ENCODE measurements at regions not wholly inside any gene's neighbourhood (a gene's known extent, or its start where the extent isn't known, plus 50 kb on each side); places are given as distances from the start of the nearest gene placed in this dataset.

DNA sequence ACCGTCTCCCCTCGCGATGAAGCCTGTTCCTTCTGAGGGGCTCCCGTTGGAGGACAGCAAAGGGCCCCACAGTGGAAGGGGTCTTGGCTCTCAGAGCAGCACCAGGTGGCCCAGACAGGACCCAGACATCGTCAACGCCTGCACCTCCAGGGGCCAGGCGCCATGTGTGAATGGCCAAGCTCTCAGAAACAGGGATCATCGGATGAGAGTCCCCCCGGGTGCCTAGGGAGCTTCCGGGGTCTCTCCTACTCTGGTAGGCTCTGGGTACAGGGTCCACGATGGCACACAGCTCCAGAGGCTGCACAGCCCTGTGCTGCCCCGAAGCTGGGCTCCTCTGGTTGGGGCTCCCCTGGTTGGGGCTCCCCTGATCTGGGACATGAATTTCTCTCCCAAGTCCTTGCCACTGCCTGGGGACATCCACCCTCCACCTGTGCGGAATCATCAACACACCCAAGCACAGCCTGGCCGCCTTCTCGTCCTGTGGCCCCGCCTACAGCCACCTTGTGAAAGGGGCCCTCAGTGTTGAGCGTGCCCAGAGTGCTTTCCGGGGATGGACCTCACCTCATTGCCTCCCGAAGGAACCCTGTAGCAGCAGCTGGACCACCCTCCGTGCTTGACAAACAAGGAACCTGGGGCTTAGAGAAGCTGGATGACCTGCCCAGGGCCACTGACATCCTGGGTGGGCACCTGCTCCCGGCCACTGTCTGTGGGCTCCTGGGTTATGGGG lies 929.0 kb downstream of the BRD1 start:
- TF ChIP-seq GATA3 (IDR thresholded peaks at IDR 0.05; ENCODE audit: low read depth, low read length) (no peak), GATA2 (IDR thresholded peaks at IDR 0.05; ENCODE audit: low read depth, low read length) (no peak)

DNA sequence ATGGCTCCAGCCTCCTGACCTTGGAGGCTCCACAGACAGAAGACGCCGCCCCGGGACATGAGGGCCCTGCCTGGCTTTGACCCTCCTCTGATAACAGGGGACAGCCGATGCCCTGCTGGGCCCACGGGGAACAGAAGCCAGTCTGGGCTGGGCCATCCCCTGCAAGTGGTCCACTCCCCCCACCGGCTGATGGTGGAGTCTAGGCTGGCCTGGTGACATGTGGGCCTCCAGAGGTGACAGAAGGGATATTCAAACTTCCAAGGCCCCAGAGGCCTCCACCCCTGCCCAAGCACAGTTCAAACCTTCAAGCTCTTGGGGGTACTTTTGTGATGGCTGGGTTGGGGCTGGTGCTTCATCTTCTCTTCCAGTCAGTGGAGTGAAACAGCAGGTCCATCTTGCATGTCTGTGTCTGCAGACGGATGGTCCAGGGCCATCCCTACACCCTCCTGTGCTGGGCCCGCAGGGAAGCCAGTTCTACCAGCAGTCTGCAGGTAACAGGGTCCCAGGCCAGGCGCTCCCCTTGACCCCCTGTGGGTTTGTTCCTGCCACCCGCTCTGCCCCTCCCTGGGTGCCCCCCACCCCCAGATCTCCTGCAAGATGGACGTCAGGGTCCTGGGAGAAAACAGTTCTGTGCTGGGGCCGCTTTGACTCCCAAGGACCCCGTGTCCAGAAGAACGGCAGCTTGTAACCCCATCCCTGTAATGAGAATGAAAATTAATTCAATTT lies 929.9 kb downstream of the BRD1 start:
- no peak for TF ChIP-seq GATA3 (IDR thresholded peaks at IDR 0.05; ENCODE audit: low read depth, low read length)
- no peak for TF ChIP-seq GATA2 (IDR thresholded peaks at IDR 0.05; ENCODE audit: low read depth, low read length)

DNA sequence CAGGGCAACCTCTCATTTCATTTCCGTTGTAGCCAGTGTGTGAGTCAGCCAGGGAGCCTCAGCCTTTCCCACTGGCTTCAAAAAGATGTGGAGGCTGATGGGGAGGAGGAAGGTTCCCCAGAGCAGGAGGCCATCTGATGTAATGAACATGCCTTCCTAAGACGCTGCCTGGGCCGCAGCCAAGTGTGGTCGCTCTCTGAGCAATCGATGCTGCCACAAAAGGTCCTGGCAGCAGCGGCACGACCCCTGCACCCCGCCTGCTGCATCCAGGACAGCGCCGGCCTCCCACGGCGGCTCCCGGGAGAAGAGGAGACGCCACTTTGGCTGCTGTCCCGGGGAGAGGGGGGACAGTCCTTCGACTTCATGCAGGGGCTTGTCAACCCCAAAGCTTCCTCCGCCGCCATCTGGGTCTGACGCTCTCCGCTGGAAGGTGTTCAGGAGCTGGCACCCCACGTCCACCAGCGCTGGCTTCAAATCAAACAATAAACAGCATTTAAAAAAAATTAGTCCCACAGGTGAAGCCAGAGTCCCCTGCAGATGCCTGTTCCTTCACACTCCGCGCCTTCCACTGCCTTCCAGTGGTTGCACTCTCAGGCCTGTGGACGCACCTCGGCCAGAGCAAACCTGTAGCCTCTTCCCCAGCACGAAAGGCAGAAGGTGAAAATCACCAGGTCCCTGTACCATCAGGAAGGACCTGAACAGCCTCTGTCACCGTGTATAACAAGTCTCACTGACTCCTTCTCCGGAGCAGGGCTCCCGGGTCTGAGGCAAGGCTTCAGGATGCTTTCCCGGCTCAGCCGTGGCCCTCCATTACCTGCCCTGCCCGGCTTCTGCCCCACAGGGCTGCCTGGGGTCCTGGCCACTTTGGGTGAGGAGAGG lies 930.7 kb downstream of the BRD1 start:
- TF ChIP-seq GATA3 (IDR thresholded peaks at IDR 0.05; ENCODE audit: low read depth, low read length) (no peak), GATA2 (IDR thresholded peaks at IDR 0.05; ENCODE audit: low read depth, low read length) (no peak)

DNA sequence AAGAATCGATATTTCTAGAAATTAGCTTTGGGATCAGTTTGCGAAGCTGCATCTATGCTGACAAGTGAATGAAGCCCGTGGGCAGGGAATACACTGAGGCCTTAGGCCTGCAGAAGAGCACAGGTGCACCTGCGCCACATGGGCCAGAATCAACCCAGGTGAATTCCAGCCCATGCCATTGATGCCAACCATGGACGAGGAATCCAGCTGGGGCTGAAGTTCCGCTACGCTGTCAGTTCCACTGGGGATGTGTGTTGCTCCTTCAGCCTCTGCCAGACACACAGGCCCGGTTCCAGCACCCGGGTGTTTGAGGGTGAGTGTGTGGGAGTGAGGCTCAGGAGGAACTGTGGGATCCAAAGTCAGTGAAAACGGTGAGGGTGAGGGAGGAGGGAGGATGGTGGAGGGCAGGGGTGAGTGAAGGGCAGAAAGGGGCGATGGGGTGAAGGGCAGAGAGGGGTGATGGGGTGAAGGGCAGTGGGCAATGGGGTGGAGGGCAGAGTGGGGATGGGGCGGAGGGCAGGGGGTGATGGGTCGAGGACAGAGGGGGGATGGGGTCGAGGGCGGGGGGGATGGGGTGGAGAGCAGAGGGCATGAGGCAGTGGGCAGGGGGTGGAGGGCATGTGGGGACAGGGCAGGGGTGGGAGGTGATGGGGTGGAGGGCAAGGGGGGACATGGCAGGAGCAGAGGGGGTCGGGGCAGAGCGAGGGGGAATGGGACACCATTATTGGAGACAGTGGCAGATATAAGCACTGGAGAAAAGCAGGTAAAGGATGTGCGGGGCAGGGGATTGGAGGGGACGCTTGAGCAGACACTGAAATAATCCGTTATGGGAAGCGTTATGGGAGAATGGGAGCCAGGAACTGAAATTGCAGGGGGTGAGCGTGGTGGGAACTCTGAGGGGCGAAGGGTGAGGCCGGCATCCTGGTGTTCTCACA lies 931.6 kb downstream of the BRD1 start:
- TF ChIP-seq GATA2 (IDR thresholded peaks at IDR 0.05; ENCODE audit: low read depth, low read length) = no peak
- TF ChIP-seq GATA3 (IDR thresholded peaks at IDR 0.05; ENCODE audit: low read depth, low read length) = no peak

DNA sequence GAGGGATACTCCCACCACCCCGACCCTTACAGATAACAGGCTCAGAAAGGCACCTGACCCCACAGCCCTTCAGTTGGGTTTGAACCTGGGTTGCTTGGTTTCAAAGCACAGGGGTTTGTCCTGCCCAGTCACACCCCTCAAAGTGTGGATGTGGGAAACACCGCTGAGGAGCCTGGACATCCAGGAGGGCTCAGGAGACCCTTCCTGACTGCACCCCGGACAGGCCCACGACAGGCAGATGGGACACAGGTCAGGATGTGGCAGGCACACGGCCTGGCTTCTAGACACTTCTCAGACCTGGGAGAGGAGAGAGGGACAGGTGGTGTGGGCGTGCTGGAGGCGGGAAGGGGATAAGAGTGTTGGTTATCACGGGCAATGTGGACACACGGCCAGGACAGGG lies 932.3 kb downstream of the BRD1 start:
- TF ChIP-seq GATA2 (IDR thresholded peaks at IDR 0.05; ENCODE audit: low read depth, low read length) (no peak), GATA3 (IDR thresholded peaks at IDR 0.05; ENCODE audit: low read depth, low read length) (no peak)

DNA sequence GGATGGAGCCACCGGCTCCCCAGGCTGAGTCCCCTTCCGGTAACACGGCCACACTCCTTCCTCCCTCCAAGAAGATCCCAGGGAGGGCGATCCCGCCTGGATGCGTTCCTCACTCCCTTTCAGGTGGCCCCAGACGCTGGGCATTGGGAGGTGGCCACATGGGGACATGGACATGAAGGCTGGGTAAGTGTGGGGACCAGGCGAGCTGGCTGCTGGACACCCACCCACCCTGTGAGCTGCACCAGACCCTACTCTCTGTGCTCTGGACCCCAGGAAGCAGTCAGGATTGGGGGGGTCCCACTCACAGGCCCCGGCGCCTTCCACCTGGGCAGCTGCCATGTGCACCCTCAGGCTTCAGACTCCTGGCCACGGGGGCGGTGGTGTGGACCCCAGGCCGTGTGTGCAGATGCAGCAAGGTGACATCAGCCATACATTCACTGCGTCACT lies 932.8 kb downstream of the BRD1 start:
- no peak for TF ChIP-seq GATA2 (IDR thresholded peaks at IDR 0.05; ENCODE audit: low read depth, low read length)
- TF ChIP-seq GATA3 (IDR thresholded peaks at IDR 0.05; ENCODE audit: low read depth, low read length) = no peak

DNA sequence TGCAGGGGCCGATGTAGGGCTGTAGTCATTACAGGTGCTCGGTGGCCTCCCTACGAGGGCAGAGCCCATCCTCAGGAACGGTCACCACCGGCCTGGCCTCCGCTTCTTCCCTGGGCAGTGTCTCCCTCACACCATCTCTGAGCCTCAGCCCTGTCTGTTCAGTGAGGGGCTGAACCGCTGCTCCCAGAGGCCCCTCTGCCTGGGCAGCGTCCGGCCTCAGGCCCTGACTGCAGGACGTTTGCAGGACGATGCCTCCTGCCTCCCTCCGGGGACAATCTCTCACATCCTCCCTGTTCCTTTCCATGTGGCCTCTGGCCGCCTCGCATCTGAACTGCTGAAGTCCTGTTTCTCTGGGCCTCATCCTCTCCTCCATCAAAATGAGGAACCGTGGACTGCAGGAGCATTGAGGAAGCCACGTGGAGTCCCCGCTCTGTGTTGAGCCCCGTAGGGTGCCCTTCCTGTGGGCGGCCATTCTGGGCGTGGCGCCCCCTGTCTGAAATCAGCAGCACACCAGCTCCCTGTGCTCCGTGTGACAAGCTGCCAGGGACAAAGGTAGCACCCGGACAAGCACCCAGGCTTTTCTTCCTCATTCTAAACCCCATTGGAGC lies 933.5 kb downstream of the BRD1 start:
- no peak for TF ChIP-seq GATA3 (IDR thresholded peaks at IDR 0.05; ENCODE audit: low read depth, low read length)
- TF ChIP-seq GATA2 (IDR thresholded peaks at IDR 0.05; ENCODE audit: low read depth, low read length) = no peak

DNA sequence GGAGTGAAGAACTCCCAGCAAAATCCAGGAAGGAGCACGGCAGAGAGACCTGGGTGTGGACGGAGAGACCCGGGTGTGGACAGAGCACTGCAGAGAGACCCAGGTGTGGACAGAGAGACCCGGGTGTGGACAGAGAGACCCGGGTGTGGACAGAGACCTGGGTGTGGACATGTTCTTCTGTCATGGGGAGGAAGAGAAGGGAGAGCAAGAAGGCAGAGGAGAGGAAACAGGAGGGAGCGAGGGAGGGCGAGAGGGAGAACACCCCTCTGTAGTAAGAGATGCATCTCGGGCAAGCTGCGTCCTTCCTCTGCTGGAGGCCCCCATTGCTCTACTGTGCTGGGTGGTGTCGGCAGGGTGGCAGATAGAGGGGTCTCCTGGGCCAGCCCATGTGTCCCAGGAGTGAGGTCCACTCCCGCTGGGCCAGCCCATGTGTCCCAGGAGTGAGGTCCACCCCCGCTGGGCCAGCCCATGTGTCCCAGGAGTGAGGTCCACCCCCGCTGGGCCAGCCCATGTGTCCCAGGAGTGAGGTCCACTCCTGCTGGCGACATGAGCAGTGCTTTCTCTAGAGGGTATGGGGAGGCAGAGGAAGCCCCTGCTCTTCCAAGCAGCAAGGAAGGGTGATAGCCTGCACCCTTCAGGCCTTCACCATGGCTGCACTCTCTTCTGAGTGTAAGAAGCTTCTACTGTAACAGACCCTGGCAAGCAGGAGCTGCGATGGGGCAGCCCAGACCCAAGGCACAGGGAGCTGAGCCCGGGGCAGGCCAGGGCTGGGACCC lies 934.2 kb downstream of the BRD1 start:
- TF ChIP-seq GATA3 (IDR thresholded peaks at IDR 0.05; ENCODE audit: low read depth, low read length) (no peak), GATA2 (IDR thresholded peaks at IDR 0.05; ENCODE audit: low read depth, low read length) (no peak)

DNA sequence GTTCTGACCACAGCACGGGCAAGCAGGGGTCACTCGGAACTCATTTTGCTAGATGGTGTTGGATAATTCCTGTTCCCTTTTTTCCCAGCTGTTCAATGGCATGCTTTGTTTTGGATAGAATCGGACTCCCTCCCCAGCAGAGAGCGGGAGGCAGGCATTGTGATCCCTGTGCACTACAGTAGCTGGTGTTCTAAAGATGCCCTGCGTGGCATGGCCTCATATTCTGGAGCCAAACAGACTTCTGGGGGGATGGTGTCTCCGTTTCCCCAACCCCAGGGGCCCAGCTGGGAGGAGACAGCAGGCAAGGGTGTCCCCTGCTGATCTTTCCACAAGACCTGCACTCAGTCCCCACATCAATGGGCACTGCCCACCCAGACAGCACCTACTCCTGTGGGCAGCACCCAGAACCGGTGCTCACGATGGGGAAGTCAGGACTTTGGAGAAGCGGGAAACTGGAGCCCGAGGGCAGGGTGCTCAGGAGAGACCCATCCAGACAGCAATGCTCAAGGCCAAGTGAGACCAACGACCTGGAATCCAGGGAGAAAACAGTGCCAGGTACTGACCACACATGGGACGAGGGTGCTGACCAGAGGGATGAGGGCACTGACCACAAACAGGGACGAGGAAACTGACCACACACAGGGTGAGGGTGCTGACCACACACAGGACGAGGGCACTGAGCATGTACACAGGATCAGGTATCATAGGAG lies 934.9 kb downstream of the BRD1 start:
- TF ChIP-seq GATA3 (IDR thresholded peaks at IDR 0.05; ENCODE audit: low read depth, low read length) = no peak
- no peak for TF ChIP-seq GATA2 (IDR thresholded peaks at IDR 0.05; ENCODE audit: low read depth, low read length)

DNA sequence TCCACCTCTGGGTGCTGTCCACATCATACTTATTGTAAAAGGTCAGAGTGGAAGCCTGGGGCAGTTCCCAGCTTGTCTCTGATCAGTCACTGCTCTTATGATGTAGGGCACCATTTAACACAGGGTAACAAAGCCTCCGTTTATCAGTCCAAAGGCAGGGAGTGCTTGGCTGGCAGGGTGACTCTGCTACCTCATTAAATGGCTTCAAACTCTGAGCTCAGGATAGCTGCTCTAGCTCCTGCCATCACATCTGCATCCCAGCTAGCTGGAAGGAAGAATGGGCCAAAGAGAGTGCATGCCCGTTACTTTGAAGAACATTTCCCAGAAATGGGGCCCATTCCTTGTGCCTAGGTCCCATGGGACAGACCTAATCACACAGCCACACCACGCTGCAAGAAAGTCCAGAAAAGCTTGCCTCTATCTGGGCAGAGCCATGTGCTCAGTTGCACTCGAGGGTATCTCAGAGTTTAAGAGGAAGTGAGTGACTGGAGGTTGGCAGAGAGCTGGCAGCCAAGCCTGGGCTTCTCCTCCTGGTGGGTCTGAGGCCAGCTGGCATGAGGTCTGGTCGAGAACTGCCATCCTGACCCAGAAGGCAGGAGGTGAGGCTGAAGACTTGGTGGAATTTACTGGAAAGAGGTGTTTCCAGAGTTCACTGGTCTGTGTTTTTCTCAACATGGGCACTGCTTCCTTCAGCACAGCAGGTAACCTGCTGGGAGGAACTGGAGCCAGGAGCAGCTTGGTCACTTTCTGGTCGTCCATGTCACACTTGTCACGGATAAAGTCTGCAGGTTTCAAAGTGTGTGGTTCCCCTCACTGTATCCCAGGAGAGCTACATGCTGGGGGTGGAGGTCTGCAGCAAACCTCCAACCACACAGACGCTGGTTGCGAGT lies 935.7 kb downstream of the BRD1 start:
- TF ChIP-seq GATA2 (IDR thresholded peaks at IDR 0.05; ENCODE audit: low read depth, low read length) (no peak), GATA3 (IDR thresholded peaks at IDR 0.05; ENCODE audit: low read depth, low read length) (no peak)
